ENCODE measurements at regions not wholly inside any gene's neighbourhood (a gene's known extent, or its start where the extent isn't known, plus 50 kb on each side); places are given as distances from the start of the nearest gene placed in this dataset.

DNA sequence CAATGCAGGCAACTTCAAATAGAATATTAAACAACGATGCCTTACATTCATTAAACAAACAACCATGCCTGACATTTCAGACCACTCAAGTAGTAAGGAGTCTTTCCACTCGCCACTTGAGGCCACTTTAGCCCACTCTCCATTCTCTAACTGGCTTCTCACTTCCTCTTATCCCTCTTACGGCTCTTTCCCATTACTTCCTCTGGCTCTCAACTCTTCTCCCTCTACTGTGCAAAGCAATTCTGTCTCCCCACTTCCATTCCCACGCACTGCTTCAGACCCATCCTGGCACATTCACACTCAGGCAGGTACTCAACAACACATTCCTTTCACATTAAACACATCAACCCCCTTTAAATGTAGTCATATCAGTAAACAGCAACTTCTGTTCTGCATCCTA, 229.8 kb upstream of the IPO5 start:
- TF ChIP-seq POLR2A (IDR thresholded peaks at IDR 0.05) = no peak
- Histone ChIP-seq H3K4me3 (no peak overlapping the region), H3K4me1 (no peaks in the 10 kb centered on the region), H3K27me3 (no peaks in the 10 kb centered on the region), H3K36me3 (no peaks in the 10 kb centered on the region), H3K27ac (no peak overlapping the region), H3K9me3 (no peaks in the 10 kb centered on the region)
- ATAC-seq = no peak
- 70 to 100% methylated on average over 2 to 4 of the region's 4 CpGs for WGBS, 2 donors (ENCODE audit: low coverage in 1 of 2)

DNA sequence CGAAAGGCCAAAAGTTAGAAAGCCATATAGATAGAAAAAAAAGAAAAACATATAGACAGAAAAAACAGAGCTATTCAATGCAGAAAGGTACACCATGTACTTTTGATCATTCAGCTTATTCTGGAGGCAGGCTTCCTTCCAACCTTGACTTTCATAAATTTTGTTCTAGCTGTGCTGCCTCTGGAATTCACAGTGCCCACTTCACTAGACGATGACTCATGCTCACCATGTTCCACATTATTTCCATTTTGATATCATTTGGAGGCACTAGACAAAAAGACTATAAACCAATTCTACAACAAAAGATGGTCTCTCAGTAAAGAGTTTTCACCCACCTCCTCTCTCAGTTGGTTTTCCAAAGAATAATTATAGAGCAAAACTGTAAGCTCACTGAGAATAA, 229.0 kb upstream of the IPO5 start:
- H3K9me3 ChIP-seq = no peaks in the 10 kb centered on the region
- no peaks in the 10 kb centered on the region for H3K4me1 ChIP-seq
- 80 to 83% methylated on average over 2 of the region's 2 CpGs for WGBS, 2 donors (ENCODE audit: low coverage in 1 of 2)
- no peaks in the 10 kb centered on the region for H3K36me3 ChIP-seq
- no peak for ATAC-seq
- H3K27ac ChIP-seq = no peak overlapping the region
- H3K27me3 ChIP-seq = no peaks in the 10 kb centered on the region
- H3K4me3 ChIP-seq = no peak overlapping the region
- TF ChIP-seq CTCF (IDR thresholded peaks at IDR 0.05) = no peak
- TF ChIP-seq POLR2AphosphoS5 (IDR thresholded peaks at IDR 0.05) = no peak
- TF ChIP-seq POLR2A (IDR thresholded peaks at IDR 0.05) = no peak
- TF ChIP-seq EP300 (IDR thresholded peaks at IDR 0.05) = no peak

GRCh38 chr13:97726664-97727280, 226.7 kb upstream of the IPO5 start:
- peak; percentile 9 for TF ChIP-seq POLR2AphosphoS5 (IDR thresholded peaks at IDR 0.05)
- TF ChIP-seq CTCF (IDR thresholded peaks at IDR 0.05) = no peak
- Histone ChIP-seq H3K4me1 (no peaks in the 10 kb centered on the region), H3K27ac (no peak overlapping the region), H3K27me3 (no peaks in the 10 kb centered on the region), H3K36me3 (no peaks in the 10 kb centered on the region), H3K4me3 (no peak overlapping the region), H3K9me3 (no peaks in the 10 kb centered on the region)
- no peak for ATAC-seq
- WGBS, 2 donors (ENCODE audit: low coverage in 1 of 2) = 65 to 81% methylated on average over 3 to 4 of the region's 4 CpGs

- WGBS, 2 donors (ENCODE audit: low coverage in 1 of 2) = 88 to 100% methylated on average over 1 to 3 of the region's 4 CpGs
- ATAC-seq = no peak
- TF ChIP-seq POLR2A (IDR thresholded peaks at IDR 0.05) = no peak
- TF ChIP-seq POLR2AphosphoS5 (IDR thresholded peaks at IDR 0.05) = no peak
- no peak for TF ChIP-seq EP300 (IDR thresholded peaks at IDR 0.05)
- no peak for TF ChIP-seq CTCF (IDR thresholded peaks at IDR 0.05)
- H3K9me3 ChIP-seq = no peaks in the 10 kb centered on the region
- H3K27ac ChIP-seq = no peak overlapping the region
- no peaks in the 10 kb centered on the region for H3K4me1 ChIP-seq
- H3K36me3 ChIP-seq = no peaks in the 10 kb centered on the region
- H3K27me3 ChIP-seq = no peaks in the 10 kb centered on the region
- no peak overlapping the region for H3K4me3 ChIP-seq
These were observed 225.5 kb upstream of the IPO5 start for GRCh38 chr13:97727991-97728390.

GRCh38 chr13:97736436-97736835, 217.0 kb upstream of the IPO5 start:
- no peaks in the 10 kb centered on the region for H3K4me1 ChIP-seq
- TF ChIP-seq POLR2AphosphoS5 (IDR thresholded peaks at IDR 0.05) (no peak), POLR2A (IDR thresholded peaks at IDR 0.05) (no peak), EP300 (IDR thresholded peaks at IDR 0.05) (no peak), CTCF (IDR thresholded peaks at IDR 0.05) (no peak)
- H3K27me3 ChIP-seq = no peaks in the 10 kb centered on the region
- H3K27ac ChIP-seq = no peak overlapping the region
- 82 to 83% methylated on average over 2 to 5 of the region's 5 CpGs for WGBS, 2 donors (ENCODE audit: low coverage in 1 of 2)
- H3K4me3 ChIP-seq = no peak overlapping the region
- no peaks in the 10 kb centered on the region for H3K36me3 ChIP-seq
- no peak for ATAC-seq
- H3K9me3 ChIP-seq = no peaks in the 10 kb centered on the region
